SK-N-SH treated with all-trans-retinoic acid at 6 μM for 48 hours (cell line): ENCODE measurements at regions not wholly inside any gene's neighbourhood (a gene's known extent, or its start where the extent isn't known, plus 50 kb on each side); places are given as distances from the start of the nearest gene placed in this dataset.

Source experiments
- GLIS3 ChIP-seq: fragments of 250-450 bp; sonication (Bioruptor Pico); IDR thresholded peaks from 2 replicates; pipeline ENCODE4 v1.5.0; 2020; ENCODE audit warnings: mild to moderate bottlenecking, moderate library complexity
- TCF4 ChIP-seq: fragments of 250-450 bp; sonication (Bioruptor Pico); IDR thresholded peaks from 2 replicates; pipeline ENCODE4 v1.8.0; 2021; ENCODE audit warnings: mild to moderate bottlenecking, moderate library complexity, borderline replicate concordance
- ZFP3 ChIP-seq: fragments of 250-450 bp; sonication (Bioruptor Pico); IDR thresholded peaks from 2 replicates; pipeline ENCODE4 v1.5.0; 2020; ENCODE audit warnings: mild to moderate bottlenecking, moderate library complexity
- TF ChIP-seq, protein P1 (sequence below): fragments of 250-450 bp; sonication (Bioruptor Pico); IDR thresholded peaks from 2 replicates; pipeline ENCODE4 v1.5.0; 2020; ENCODE audit warnings: mild to moderate bottlenecking, moderate library complexity
- TF ChIP-seq, protein P2 (sequence below): fragments of 250-450 bp; sonication (Bioruptor Pico); IDR thresholded peaks from 2 replicates; pipeline ENCODE4 v1.8.0; 2020; ENCODE audit warnings: mild to moderate bottlenecking, moderate library complexity, borderline replicate concordance

- TF ChIP-seq, protein P1, sequence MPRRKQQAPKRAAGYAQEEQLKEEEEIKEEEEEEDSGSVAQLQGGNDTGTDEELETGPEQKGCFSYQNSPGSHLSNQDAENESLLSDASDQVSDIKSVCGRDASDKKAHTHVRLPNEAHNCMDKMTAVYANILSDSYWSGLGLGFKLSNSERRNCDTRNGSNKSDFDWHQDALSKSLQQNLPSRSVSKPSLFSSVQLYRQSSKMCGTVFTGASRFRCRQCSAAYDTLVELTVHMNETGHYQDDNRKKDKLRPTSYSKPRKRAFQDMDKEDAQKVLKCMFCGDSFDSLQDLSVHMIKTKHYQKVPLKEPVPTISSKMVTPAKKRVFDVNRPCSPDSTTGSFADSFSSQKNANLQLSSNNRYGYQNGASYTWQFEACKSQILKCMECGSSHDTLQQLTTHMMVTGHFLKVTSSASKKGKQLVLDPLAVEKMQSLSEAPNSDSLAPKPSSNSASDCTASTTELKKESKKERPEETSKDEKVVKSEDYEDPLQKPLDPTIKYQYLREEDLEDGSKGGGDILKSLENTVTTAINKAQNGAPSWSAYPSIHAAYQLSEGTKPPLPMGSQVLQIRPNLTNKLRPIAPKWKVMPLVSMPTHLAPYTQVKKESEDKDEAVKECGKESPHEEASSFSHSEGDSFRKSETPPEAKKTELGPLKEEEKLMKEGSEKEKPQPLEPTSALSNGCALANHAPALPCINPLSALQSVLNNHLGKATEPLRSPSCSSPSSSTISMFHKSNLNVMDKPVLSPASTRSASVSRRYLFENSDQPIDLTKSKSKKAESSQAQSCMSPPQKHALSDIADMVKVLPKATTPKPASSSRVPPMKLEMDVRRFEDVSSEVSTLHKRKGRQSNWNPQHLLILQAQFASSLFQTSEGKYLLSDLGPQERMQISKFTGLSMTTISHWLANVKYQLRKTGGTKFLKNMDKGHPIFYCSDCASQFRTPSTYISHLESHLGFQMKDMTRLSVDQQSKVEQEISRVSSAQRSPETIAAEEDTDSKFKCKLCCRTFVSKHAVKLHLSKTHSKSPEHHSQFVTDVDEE: no peak
- no peak for TF ChIP-seq ZFP3 (CRISPR knock-in tag)
- TF ChIP-seq, protein P2, sequence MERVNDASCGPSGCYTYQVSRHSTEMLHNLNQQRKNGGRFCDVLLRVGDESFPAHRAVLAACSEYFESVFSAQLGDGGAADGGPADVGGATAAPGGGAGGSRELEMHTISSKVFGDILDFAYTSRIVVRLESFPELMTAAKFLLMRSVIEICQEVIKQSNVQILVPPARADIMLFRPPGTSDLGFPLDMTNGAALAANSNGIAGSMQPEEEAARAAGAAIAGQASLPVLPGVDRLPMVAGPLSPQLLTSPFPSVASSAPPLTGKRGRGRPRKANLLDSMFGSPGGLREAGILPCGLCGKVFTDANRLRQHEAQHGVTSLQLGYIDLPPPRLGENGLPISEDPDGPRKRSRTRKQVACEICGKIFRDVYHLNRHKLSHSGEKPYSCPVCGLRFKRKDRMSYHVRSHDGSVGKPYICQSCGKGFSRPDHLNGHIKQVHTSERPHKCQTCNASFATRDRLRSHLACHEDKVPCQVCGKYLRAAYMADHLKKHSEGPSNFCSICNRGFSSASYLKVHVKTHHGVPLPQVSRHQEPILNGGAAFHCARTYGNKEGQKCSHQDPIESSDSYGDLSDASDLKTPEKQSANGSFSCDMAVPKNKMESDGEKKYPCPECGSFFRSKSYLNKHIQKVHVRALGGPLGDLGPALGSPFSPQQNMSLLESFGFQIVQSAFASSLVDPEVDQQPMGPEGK (CRISPR knock-in tag): no peak
- TF ChIP-seq TCF4: no peak
- no peak for TF ChIP-seq GLIS3
These were observed 1123.5 kb upstream of the MAP3K7 start for GRCh38 chr6:91710342-91710741.
